ENCODE measurements at regions not wholly inside any gene's neighbourhood (a gene's known extent, or its start where the extent isn't known, plus 50 kb on each side); places are given as distances from the start of the nearest gene placed in this dataset.
"Not testable (repeated sequence)": the region's sequence is repeated elsewhere in the genome, so short reads cannot be mapped to it uniquely, and the experiment has no call there.

DNA sequence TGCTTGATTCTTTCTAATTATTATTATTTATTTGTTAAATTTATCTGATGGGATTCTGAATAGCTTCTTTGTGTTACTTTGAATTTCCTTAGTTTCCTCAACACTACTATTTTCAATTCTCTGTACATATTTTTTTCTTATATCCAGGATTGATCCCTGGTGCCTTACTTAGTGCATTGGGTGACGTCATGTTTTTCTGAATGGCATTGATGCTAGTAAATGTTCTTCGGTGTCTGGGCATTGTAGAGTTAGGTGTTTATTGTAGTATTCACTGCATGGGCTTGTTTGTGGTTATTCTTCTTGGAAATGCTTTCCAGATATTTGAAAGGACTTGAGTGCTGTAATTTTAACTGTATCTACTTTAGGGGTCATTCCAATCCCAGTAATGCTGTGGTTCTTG is 938.1 kb downstream of the FAM133A start:
- no peak for DNase-seq

DNA sequence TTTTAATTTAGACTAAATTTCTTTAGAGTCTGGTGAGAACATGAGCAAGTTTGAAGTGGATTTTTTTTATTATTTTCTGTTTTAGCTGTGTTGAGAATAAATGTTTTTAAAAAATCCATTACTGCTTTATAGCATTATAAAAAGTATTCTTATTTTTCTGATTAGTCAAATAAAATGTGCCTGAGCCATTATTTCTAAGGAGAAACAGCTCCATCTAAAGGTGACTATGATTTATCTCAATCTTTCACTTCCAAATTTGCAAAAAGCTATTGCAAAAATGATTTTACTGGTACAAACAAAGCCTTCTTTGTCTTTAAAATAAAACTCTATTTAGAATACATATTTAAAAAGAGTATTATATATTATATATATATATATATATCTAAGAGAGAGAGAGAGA is 959.2 kb downstream of the FAM133A start:
- no peak for DNase-seq

DNA sequence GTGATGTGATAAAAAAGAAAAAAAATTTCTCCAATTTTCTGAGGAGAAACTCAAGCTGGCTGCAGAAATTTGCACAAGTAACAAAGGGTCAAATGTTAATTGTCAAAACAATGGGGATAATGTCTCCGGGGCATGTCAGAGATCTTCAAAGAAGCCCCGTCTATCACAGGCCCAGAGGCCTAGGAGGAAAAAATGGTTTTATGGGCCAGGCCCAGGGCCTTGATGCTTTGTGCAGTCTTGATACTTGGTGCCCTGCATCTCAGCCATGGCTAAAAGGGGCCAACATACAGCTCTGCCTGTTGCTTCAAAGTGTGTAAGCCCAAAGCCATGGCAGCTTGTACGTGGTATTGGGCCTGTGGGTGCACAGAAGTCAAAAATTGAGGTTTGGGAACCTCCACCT is 961.0 kb downstream of the FAM133A start:
- DNase-seq: no peak

DNA sequence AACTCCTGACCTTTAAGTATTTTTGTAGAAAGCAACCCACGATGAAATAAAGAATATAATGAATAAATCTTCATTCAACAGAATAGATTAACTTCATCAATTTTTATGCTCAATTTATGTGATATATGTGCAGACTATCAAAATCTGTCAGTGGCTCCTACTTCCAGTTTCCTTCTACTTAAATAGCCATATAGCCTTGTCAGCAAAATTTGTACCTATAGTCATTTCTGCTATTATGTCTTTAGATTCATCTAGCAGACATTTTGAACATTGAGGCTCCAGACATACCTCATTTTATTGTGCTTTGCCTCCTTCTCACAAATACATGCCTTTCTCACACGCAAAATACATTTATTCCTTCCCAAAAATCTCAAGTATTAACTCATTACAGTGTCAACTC is 971.7 kb downstream of the FAM133A start:
- DNase-seq: no peak

DNA sequence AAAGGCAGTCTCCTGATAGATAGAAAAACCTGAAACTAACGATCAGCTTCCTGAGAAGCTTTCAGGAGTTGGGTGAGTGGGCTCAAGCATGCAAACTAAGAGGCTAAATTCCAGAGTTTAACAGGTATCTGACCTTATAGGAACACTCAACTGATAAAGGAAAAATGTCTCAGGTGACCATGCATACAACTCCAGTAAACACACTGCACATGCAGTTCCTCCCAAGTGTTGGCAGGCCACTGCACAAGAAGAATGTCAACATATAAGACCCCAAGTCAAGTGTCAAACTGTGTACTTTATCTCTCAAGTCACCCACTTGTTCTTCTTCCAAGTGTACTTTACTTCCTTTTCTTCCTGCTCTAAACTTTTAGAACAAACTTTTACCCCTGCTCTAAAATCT is 981.2 kb downstream of the FAM133A start:
- DNase-seq: no peak

DNA sequence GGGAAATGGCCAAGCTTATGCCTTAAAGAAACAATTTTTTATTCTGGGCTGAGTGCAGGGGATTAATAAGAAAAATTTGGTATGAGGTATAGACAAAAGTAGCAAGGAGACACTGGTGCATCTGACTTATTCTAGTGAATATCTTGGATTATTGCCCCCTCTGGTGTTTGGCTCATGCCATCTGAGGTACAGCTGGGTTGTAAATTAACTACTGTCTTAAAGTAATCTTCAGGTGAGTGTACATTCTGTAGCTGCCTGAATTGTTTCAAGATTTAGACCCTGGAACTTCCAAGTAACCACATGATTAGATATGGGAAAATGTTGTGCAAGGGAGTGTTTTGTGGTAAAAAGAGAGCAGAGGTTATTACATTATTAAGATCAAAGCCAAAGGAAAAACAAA is 988.7 kb downstream of the FAM133A start:
- DNase-seq: no peak

DNA sequence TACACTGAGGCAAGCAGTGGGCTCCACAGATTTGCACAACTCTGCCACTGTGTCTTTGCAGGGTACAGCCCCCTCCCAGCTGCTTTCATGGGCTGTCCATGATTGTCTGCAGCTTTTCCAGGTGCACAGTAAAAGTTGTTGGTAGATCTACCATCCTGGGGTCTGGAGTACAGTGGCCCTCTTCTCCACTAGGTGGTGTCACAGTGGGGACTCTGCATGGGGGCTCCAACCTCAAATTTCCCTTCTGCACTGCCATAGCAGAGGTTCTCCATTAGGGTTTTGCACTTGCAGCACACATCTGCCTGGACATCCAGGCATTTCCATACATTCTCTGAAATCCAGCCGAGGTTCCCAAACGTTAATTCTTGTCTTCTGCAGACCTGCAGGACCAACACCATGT is 1002.3 kb downstream of the FAM133A start:
- no peak for DNase-seq

DNA sequence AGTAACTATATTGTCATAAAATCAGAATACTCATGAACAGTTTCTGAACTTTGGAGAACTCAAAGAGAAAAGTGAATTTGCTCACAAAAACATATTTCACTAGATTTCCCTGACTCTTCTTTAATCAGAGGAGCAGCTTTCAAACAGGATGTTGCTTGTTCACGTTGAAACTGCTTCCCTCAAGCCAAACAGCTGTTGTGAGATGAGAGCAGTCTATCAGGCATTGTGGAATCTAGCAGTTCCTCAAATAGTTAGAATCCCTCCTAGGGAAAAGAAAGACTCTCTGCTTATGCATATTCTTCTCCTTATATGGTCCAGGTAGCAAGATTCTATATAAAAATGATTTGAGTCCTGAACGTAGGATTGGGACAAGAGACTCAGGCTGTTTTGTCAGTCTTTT is 1012.1 kb downstream of the FAM133A start:
- DNase-seq: peak; percentile 11

DNA sequence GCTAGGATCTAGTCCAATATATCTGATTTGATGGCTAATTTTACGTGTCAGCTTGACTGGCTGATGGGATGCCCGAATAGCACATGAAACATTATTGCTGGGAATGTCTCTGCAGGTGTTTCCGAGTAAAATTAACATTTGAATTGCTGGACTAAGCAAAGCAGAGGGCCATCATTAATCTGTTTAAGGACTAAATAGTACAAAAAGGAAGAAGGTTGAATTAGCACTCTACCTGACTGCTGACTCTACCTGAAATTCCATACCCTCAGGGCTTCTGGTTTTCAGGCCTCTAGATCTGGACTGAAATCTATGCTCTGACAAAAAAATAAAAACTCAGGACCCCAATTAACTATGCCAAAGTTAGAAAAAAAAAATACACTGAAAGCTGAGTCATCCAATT is 1021.9 kb downstream of the FAM133A start:
- DNase-seq: no peak

DNA sequence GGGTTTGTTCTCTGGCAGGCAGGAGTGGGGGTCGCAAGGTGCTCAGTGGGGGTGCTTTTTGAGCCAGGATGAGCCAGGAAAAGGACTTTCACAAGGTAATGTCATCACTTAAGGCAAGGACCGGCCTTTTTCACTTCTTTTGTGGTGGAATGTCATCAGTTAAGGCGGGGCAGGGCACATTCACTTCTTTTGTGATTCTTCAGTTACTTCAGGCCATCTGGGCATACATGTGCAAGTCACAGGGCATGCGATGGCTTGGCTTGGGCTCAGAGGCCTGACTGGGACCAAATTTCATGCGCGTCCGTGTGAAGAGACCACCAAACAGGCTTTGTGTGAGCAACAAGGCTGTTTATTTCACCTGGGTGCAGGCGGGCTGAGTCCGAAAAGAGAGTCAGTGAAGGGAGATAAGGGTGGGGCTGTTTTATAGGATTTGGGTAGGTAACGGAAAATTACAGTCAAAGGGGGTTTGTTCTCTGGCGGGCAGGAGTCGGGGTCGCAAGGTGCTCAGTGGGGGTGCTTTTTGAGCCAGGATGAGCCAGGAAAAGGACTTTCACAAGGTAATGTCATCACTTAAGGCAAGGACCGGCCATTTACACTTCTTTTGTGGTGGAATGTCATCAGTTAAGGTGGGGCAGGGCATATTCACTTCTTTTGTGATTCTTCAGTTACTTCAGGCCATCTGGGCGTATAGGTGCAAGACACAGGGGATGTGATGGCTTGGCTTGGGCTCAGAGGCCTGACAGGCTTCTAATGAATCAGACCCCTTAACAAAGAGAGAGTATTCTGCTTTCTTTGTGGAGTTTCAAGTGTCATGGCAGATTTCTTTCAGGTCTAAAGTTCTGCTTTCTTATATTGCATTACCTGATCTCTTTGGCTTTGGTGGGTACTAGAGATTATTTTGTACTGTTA is 1030.6 kb downstream of the FAM133A start:
- DNase-seq: not testable (repeated sequence)

DNA sequence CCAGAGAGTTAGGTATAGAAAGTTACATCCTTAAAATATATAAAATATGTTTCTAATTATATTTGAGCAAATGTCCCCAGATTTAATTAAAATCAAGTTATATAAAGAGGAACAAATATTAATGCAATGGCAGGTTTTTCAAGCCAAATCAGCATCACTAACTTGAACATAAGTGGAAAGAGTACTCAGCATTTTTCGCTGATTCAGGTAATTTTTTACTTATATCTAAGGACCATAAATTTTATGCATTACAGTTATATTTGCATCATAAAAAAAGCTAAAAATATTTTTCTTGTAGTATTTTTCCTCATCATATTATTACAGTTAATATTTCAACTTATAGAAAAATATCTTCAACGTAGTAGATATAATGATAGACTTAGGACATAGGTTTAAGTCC is 1047.4 kb downstream of the FAM133A start:
- DNase-seq: no peak

DNA sequence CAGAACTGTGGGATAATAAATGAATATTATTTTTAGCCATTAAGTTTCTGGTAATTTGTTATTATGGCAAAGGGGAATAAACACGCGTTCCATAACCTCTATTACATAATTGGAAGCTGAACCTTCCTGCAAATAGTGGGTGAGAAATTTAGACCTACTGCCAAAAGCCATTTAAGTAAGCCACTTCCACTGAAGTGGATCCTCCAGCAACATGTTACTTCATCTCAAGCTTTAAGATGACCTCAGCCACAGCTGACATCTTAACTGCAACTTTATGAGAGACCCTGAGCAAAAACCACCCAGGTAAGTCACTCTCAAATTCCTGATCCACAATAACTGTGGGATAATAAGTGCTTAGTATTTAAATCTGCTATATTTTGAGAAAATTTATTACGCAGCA is 1048.6 kb downstream of the FAM133A start:
- DNase-seq: no peak

DNA sequence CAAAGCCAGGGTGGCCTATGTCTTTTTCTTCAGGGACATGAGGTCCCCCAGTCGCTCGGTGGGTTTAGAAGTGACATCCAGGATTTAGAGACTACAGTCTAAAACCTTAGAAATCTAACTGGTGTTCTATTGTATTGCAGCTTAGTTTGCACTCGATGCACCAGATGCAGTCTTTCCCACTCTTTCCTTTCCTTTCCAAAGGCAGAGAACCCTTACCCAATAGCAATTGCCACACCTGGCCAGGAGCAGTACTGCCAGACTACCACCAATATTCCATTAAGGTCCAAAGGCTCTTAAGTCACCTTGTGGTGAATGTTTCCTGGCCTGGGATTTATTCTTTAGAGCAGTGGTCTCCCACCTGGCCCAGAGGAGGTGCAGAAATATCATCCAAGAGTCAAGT is 1068.8 kb downstream of the FAM133A start:
- DNase-seq: no peak

DNA sequence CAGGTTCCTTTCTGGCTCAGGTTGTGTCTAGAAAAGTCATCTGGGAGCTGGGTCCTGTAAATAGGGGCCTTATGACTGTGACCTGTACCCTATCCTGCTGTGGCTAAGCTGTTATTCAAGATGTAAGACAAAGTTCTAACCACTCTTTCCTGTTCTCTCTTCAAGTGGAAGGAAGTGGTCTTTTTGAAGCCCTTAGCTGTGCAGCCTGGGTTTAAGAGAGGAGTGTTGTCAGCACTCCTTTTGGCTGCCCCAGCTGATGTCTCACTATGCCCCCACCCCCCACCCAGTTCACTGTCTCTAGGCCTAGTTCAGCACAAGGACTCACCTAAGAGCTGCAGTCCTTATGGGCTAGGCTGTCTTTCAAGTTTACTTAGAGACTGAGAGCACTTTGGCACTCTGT is 1069.5 kb downstream of the FAM133A start:
- DNase-seq: no peak

DNA sequence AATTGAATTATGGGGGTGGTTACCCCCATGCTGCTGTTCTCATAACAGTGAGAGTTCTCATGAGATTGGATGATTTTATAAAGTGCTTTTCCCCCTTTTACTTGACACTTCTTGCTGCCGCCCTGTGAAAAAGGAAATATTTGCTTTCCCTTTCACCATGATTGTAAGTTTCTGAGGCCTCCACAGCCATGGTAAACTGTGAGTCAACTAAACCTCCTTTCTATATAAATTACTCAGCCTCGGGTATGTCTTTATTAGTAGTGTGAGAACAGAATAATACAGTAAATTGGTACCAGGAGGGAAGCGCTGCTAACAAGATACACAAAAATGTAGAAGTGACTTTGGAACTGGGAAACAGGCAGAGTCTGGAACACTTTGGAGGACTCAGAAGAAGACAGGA is 1070.8 kb downstream of the FAM133A start:
- DNase-seq: no peak

DNA sequence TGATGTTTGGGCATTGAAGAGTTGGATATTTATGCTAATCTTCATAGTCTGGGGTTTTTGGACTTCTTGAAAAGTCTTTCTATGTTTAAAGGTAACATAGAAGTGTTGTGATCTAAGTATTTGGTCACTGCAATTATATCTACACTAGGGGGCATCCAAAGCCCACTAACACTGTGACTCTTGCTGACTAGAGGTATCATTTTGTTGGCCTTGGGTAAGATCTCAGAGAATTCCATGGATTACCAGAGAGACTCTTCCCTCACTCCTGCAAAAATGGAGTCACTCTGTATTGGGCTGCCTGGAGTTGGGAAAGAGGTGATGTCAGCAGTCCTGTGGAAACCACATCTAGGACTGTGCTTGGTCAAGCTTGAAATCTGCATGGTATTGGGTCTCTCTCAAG is 1077.6 kb downstream of the FAM133A start:
- DNase-seq: no peak

DNA sequence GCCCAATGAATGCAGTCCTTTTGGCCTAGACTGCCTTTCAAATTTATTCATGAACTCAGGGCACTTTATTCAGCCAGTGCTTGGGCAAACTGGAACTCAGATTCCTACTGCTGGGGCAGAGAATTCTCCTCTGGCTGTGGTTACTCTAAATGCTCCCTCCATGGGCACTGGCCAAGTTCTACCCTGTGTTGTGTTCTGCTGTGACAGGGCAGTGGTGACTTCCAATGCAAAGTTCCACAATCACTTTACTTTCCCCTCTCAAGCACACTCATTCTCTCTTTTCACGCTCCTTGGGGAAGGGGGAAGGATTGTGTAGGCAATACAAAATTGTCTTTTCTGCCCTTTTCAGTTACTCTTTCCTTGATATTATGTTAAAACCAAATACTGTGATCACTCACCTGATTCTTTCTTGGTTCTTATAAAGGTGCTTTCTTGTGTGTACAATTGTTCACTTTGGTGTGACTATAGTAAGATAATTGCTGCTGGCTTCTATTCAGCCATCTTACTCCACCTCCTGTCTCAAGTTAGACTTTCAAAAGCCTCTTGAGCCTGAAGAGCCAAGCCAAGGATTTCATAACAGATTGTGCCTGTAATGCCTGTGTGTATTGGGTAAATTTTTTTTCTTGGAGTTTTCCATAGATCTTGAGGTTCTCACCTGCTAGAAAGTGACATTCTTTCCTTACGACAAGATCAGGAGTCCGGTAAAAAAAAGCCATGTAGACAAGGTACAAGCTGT is 1078.6 kb downstream of the FAM133A start:
- DNase-seq: no peak

DNA sequence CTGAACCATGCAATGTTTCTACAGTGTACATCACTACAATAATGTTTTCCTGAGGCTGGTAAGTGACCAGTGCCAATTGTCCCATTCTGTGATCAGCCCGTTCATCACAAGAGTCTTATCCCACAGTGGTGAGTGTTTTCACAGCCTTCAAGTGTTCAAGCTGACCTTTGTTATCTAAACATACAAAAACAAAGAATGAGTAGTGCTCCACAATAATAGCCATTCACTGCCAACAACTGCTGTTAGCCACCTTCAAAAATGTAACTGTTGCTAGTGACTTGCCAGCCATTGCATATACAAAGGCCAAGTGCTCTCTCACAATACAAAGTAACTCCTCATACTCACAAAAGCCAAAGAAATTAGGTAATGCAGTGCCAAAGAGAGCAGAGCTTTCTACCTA is 1084.1 kb downstream of the FAM133A start:
- DNase-seq: no peak

DNA sequence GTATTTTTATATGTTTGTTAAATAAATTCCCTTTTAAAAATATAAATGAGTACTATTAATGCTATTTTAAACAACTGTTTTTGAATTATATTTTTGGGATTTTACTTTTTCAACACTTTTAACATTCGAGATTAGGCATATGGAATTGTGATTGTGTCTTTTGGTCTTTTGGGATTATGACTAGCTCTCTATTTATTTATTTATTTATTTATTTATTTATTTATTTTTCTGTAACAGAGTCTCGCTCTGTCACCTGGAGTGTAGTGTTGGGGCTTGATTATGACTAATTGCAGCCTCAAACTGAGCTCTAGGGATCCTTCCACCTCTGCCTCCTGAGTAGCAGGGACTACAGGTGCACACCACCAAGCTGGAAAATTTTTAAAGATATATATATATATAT is 1101.6 kb downstream of the FAM133A start:
- DNase-seq: no peak

DNA sequence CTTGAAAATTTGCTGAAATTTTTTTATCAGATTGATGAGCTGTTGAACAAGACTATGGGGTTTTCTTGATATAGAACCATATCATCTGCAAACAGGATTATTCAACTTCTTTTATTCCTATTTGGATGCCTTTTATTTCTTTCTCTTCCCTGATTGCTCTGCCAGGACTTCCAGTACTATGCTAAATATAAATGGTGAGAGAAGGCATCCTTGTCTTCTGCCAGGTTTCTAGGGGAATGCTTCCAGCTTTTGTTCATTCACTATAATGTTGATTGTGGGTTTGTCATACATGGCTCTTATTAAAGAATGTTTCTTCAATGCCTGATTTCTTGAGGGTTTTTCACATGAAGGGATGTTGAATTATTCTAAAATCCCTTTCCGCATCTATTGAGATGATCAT is 1139.5 kb downstream of the FAM133A start:
- DNase-seq: no peak

DNA sequence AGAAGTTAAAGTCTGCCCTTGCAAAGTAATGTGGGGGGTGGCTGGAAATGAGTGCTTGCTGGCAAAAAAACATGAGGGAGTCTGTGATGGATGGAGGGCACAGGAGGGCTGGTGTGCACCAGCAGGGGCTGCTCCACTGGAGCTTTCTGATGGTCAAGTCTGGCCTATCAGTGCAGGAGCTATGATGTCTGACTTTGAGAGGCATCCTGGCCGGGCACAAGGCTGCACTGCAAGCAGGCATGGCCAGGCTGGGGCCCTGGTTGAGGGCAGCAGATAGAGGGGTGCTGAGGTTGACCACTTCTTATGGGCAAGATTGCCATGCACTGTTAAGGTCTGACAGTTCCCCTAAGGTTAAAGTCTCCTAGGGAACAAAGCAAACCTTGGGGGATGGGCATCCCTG is 1140.2 kb downstream of the FAM133A start:
- no peak for DNase-seq

DNA sequence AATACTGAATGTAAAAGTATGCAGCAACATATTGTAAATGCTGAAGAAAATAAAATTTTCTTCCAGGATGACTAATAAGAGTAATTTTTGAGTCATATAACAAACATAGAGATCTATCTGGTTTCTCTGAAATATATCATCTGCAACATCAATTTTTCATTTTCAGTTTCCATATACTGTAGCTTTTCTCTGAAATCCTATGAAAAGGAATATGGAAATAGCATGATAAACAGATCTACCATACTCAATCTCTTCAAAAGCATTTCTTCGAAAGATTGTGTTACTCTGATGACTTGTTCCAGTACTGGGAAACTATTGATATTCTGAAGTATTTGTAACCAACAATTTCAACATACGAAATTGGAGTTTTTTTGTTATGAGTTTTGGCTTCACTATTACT is 1156.7 kb downstream of the FAM133A start:
- DNase-seq: no peak

DNA sequence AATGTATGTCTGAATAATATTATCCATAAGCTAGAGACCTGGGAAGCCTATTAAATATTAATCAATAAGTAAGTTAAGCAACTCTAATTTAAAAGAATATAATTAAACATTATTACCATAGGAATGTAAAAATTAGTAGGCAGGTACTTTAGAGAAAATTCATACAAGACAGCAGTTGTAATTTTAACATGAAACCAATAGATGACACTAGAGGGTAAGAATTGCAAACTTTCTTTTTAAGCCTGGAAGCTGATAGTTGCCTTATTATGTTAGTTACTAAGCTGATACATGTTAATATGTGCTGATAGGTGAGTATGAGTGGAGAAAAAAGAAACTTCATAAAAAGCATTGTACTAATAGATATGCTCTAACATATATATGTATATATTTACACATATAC is 1157.4 kb downstream of the FAM133A start:
- DNase-seq: no peak

DNA sequence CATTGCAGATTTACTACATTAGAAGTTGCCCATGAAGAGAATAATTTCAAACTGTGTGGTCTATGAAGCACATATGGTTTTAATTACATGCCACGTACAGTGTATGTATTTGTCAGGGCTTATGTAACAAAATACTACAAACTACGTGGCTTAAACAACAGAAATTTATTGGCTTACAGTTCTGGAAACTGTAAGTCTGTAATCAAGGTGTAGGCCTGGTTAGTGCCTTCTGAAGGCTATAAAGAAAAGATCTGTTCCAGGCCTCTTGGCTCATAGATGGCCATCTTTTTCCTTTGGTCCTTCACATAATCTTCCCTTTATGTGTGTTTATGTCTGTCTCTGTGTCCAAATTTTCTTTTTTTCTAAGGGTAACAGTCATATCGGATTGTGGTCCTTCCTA is 1160.2 kb downstream of the FAM133A start:
- no peak for DNase-seq

Measured in muscle of arm (tissue), 1 donor.